ENCODE measurements at regions not wholly inside any gene's neighbourhood (a gene's known extent, or its start where the extent isn't known, plus 50 kb on each side); places are given as distances from the start of the nearest gene placed in this dataset.

GRCh38 chr18:57943723-57944122, 100.3 kb upstream of the NEDD4L start:
- ATAC-seq (no peak), DNase-seq (ENCODE audit: low read depth in 1 of 2, low spot score in 1 of 2) (no peak), FAIRE-seq (no peak)
- WGBS (ENCODE audit: missing lambda C conversion rate), result 70% methylated on average over 1 of the region's 1 CpG
- ChIA-PET CTCF (interaction anchor here (0.7 kb wide), 1 partner anchor 15 kb away, joined by 3 read pairs; no protein-coding TSS in a partner anchor), POLR2A (no interaction called here)
- Histone ChIP-seq H3K4me1 (no peaks in the 10 kb centered on the region), H3K4me2 (no peak overlapping the region), H3K4me3 (no peak overlapping the region), H3K27ac (no peak overlapping the region), H3K9me3 (no peaks in the 10 kb centered on the region)
- TF ChIP-seq SMC3 (IDR thresholded peaks at IDR 0.05) (no peak), POLR2AphosphoS2 (conservative IDR thresholded peaks at IDR 0.05; ENCODE audit: low read length) (no peak), SREBF2 (IDR thresholded peaks at IDR 0.05) (no peak), USF2 (IDR thresholded peaks at IDR 0.05) (no peak), PHF8 (IDR thresholded peaks at IDR 0.05; ENCODE audit: borderline replicate concordance, low read depth) (no peak), BHLHE40 (IDR thresholded peaks at IDR 0.05; ENCODE audit: low read depth, low read length) (no peak), ZC3H11A (IDR thresholded peaks at IDR 0.05) (no peak), ZFP36 (IDR thresholded peaks at IDR 0.05; ENCODE audit: borderline replicate concordance, partially characterized antibody) (no peak), MAZ (IDR thresholded peaks at IDR 0.05; ENCODE audit: borderline replicate concordance, low read depth, low read length) (no peak), EP300 (IDR thresholded peaks at IDR 0.05) (no peak), POLR2A (IDR thresholded peaks at IDR 0.05; ENCODE audit: low read length) (no peak)
- TF ChIP-seq, protein P1, sequence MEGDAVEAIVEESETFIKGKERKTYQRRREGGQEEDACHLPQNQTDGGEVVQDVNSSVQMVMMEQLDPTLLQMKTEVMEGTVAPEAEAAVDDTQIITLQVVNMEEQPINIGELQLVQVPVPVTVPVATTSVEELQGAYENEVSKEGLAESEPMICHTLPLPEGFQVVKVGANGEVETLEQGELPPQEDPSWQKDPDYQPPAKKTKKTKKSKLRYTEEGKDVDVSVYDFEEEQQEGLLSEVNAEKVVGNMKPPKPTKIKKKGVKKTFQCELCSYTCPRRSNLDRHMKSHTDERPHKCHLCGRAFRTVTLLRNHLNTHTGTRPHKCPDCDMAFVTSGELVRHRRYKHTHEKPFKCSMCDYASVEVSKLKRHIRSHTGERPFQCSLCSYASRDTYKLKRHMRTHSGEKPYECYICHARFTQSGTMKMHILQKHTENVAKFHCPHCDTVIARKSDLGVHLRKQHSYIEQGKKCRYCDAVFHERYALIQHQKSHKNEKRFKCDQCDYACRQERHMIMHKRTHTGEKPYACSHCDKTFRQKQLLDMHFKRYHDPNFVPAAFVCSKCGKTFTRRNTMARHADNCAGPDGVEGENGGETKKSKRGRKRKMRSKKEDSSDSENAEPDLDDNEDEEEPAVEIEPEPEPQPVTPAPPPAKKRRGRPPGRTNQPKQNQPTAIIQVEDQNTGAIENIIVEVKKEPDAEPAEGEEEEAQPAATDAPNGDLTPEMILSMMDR (IDR thresholded peaks at IDR 0.05), result no peak

DNA sequence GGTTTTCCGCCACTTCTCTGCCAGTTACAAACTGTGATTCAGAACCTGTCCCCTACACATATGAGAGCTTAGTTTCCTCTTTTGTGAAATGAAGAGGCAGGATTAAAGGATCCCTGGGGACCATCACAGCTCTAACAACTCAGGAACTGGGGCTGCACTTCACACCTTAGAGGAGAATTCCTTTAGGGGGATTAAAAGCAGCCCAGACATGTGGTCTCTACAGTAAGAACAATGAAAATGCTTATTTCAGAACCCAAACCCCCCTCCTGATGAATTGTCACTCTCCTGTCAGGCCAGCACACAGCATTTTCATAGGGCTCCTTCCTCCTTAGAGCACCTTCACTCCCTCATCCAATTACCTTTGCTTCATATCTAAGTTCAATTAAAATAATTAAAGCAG, 101.5 kb upstream of the NEDD4L start:
- Histone ChIP-seq H3K27ac (no peak overlapping the region), H3K4me2 (no peak overlapping the region), H3K4me1 (no peaks in the 10 kb centered on the region), H3K4me3 (no peak overlapping the region), H3K9me3 (no peaks in the 10 kb centered on the region)
- TF ChIP-seq JUNB (IDR thresholded peaks at IDR 0.05) (no peak), HES2 (IDR thresholded peaks at IDR 0.05) (no peak), POLR2AphosphoS2 (conservative IDR thresholded peaks at IDR 0.05; ENCODE audit: low read length) (no peak), EHMT2 (IDR thresholded peaks at IDR 0.05; ENCODE audit: low read depth) (no peak), NFE2L2 (conservative IDR thresholded peaks at IDR 0.05; ENCODE audit: low read length) (no peak), ZNF302 (CRISPR knock-in tag; IDR thresholded peaks at IDR 0.05) (no peak), POLR2A (IDR thresholded peaks at IDR 0.05; ENCODE audit: low read length) (no peak), MYC (IDR thresholded peaks at IDR 0.05; ENCODE audit: borderline replicate concordance, low read length) (no peak), MAFK (IDR thresholded peaks at IDR 0.05; ENCODE audit: partially characterized antibody) (no peak), TP53 (CRISPR knock-in tag; IDR thresholded peaks at IDR 0.05) (no peak), PHF8 (IDR thresholded peaks at IDR 0.05; ENCODE audit: borderline replicate concordance, low read depth) (no peak), RFX5 (IDR thresholded peaks at IDR 0.05) (no peak), FOSL2 (IDR thresholded peaks at IDR 0.05) (no peak), FOSL2 (CRISPR knock-in tag; IDR thresholded peaks at IDR 0.05) (no peak), EHF (CRISPR knock-in tag; IDR thresholded peaks at IDR 0.05) (no peak), HOXB5 (CRISPR knock-in tag; IDR thresholded peaks at IDR 0.05) (no peak), ZFP36 (IDR thresholded peaks at IDR 0.05; ENCODE audit: borderline replicate concordance, partially characterized antibody) (no peak), EP300 (IDR thresholded peaks at IDR 0.05) (no peak), ATOH8 (CRISPR knock-in tag; IDR thresholded peaks at IDR 0.05; ENCODE audit: low read depth) (no peak), SMC3 (IDR thresholded peaks at IDR 0.05) (no peak)
- TF ChIP-seq, protein P2, sequence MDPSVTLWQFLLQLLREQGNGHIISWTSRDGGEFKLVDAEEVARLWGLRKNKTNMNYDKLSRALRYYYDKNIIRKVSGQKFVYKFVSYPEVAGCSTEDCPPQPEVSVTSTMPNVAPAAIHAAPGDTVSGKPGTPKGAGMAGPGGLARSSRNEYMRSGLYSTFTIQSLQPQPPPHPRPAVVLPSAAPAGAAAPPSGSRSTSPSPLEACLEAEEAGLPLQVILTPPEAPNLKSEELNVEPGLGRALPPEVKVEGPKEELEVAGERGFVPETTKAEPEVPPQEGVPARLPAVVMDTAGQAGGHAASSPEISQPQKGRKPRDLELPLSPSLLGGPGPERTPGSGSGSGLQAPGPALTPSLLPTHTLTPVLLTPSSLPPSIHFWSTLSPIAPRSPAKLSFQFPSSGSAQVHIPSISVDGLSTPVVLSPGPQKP (IDR thresholded peaks at IDR 0.05; ENCODE audit: low read depth, low read length), result no peak
- ATAC-seq, result no peak
- 92% methylated on average over 1 of the region's 1 CpG for WGBS (ENCODE audit: missing lambda C conversion rate)
- ChIA-PET POLR2A (no interaction called here), CTCF (no interaction called here)
- no peak for FAIRE-seq
- no peak for DNase-seq (ENCODE audit: low read depth in 1 of 2, low spot score in 1 of 2)

Measured in A549 (cell line).